Stimulated activated CD4-positive, alpha-beta T cell treated with anti-CD3 and anti-CD28 coated beads, Interleukin-12 subunit alpha, Interleukin-12 subunit beta, amount 100 ng/mL, for 48 hours (primary cell): ENCODE measurements at regions not wholly inside any gene's neighbourhood (a gene's known extent, or its start where the extent isn't known, plus 50 kb on each side); places are given as distances from the start of the nearest gene placed in this dataset.

ENCODE experiments used
- DNase-seq, 3 donors: peaks; one replicate each; pipeline ENCODE4 v3.0.0-alpha.2; 2020; ENCODE audit warnings: low read depth in 2 of 3, low spot score in 1 of 3

- no peak for DNase-seq
Measured at GRCh38 chr4:67124716-67125115, 420.6 kb downstream of the CENPC start.

GRCh38 chr4:67122029-67122428 is 423.3 kb downstream of the CENPC start:
- DNase-seq, result no peak

GRCh38 chr4:67120369-67120768 is 424.9 kb downstream of the CENPC start:
- DNase-seq, result no peak

GRCh38 chr4:67109276-67109675 is 436.0 kb downstream of the CENPC start:
- no peak for DNase-seq

- DNase-seq, result no peak
Measured at GRCh38 chr4:67106861-67107460, 438.3 kb downstream of the CENPC start.

- no peak for DNase-seq
Measured at GRCh38 chr4:67104145-67104544, 441.2 kb downstream of the CENPC start.

GRCh38 chr4:67103001-67103747 is 442.1 kb downstream of the CENPC start:
- DNase-seq, result no peak

GRCh38 chr4:67101612-67102011 is 443.7 kb downstream of the CENPC start:
- DNase-seq, result no peak

GRCh38 chr4:67092351-67092750 is 453.0 kb downstream of the CENPC start:
- DNase-seq, result no peak

GRCh38 chr4:67091673-67092072 is 453.6 kb downstream of the CENPC start:
- DNase-seq, result no peak

GRCh38 chr4:67087897-67088296 is 457.4 kb downstream of the CENPC start:
- peak in 2 of 3 donors; percentile 17 to 30 for DNase-seq

- no peak for DNase-seq
Measured at GRCh38 chr4:67084783-67085182, 460.5 kb downstream of the CENPC start.

- no peak for DNase-seq
Measured at GRCh38 chr4:67083496-67083895, 461.8 kb downstream of the CENPC start.

GRCh38 chr4:67082746-67083145 is 462.6 kb downstream of the CENPC start:
- no peak for DNase-seq

- DNase-seq, result no peak
Measured at GRCh38 chr4:67080046-67080557, 465.2 kb downstream of the CENPC start.

- no peak for DNase-seq
Measured at GRCh38 chr4:67071641-67072040, 473.7 kb downstream of the CENPC start.

GRCh38 chr4:67055319-67055718 is 490.0 kb downstream of the CENPC start:
- no peak for DNase-seq

GRCh38 chr4:67054896-67055295 is 490.4 kb downstream of the CENPC start:
- DNase-seq, result no peak

- DNase-seq, result no peak
Measured at GRCh38 chr4:67052814-67053675, 492.3 kb downstream of the CENPC start.

GRCh38 chr4:67051000-67051789 is 494.1 kb downstream of the CENPC start:
- no peak for DNase-seq

- no peak for DNase-seq
Measured at GRCh38 chr4:67049446-67049845, 495.9 kb downstream of the CENPC start.
